Stromal cell of bone marrow (primary cell): ENCODE measurements at regions not wholly inside any gene's neighbourhood (a gene's known extent, or its start where the extent isn't known, plus 50 kb on each side); places are given as distances from the start of the nearest gene placed in this dataset.

Experiments
- DNase-seq: peaks from one replicate; pipeline ENCODE4 v3.0.0-alpha.2; 2012; ENCODE audit warnings: low read depth

DNA sequence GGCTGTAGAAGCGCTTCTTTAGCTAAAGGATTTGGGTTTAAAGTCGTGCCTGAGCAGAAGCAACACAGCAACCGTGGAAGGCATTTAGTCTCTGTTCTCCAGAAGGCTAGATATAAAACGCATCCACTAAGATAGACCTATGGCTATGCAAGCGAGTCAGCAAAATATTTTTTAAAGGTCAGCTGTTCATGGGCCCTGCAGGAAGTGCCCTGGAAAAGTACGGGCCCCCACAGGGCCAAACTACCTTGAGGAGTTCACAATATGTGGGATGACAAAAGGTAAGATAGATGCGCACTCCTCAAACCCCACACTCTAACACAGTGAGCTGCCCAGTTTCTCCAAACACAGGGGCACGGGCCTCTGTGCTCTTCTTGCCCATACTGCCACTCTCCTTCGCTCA lies 261.6 kb downstream of the VPS13C start:
- DNase-seq, result no peak

DNA sequence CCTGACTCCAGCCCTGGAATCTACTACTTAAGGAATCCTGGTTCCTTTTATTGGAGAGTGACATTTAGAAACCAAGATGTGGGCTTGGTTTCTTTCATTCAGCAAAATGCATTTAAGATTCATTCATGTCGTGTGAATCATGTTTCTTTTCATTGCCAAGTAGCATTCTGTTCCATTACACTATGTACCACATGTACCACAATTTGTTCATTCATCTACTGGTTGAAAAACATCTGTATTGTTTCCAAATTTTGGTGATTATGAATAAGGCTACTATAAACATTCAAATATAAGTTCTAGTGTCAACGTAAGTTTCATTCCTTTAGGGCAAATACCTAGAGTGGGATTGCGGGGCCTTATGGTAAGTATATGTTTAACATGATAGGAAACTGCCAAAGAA lies 264.2 kb downstream of the VPS13C start:
- peak; percentile 43 for DNase-seq

DNA sequence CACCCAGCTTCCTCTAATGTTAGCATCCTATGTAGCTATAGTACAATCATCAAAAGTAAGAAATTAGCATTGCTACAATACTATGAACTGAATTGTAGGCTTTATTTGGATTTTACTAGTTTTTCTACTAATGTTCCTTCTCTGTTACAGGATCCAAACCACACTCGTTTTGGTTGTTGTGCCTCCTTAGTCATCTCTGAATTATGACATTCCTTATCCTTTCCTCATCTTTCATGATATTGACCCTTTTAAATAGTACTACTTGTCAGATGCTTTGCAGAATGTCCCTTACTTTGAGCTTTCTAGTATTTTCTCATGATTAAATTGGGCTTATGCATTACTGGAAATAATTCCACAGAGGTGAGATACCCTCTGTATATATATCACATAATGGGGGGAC lies 265.4 kb downstream of the VPS13C start:
- peak; percentile 40 for DNase-seq

DNA sequence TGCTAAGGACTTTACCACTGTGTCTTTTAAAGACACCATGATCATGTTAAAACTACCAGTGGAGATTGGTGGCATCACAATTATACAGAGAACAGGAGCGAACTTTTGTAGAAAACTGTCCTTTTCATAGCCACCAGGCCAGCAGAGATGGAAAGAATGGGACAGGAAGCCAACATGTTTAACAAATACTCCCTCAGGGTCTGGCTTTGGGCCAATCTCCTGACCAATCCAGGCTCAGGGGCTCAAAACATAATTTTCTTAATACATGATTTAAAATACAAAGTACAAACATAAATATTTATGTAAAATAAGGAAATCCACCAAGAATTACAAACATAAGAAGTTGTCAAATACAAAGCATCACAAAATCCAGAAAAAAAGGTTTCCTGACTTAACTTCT lies 266.0 kb downstream of the VPS13C start:
- no peak for DNase-seq

DNA sequence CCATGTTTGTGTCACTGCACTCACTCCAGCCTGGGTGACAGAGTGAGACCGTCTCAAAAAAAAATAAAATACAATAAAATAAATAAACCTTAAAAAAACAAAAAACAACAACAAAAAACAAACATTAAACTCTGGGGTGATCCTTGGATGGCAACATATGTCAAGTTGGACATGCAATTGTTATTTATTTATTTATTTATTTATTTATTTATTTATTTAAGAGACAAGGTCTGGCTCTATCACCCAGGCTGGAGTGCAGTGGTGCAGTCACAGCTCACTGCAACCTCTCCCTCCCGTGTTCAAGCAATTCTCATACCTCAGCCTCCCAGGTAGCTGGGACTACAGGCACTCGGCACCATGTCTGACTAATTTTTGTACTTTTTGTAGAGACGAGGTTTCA lies 275.5 kb downstream of the VPS13C start:
- DNase-seq, result no peak

DNA sequence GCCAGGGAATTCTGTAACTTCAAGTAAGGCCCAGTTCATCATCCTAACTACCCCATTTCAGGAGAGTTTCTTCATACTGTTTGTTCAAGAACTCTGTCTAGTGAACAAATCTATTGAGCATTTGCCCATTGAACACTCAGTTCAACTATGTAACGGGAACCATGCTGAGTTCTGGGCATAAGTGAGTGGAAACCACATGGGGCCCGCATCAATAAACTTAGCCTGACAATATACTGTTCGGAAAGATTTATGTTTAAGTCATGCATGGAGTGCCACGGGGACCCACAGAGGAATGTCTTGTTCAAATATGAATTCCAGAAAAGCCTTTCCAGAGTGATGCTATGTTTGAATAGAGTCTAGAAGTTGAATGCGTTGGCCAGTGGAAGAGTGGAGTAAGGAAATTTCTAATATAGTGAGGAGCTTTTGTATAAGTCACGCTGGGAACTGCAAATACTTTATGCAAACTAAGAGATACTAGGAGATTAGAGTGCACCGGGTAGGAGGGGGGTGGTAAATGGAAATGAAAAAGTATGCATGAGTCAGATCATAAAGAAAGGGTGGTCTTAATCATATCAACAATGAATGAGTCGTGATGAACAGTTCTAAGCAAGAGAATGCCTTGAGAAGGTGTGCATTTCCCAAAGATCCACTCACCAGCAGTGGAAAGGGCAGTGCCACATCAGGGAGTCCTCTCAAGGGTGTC lies 279.8 kb downstream of the VPS13C start:
- no peak for DNase-seq

DNA sequence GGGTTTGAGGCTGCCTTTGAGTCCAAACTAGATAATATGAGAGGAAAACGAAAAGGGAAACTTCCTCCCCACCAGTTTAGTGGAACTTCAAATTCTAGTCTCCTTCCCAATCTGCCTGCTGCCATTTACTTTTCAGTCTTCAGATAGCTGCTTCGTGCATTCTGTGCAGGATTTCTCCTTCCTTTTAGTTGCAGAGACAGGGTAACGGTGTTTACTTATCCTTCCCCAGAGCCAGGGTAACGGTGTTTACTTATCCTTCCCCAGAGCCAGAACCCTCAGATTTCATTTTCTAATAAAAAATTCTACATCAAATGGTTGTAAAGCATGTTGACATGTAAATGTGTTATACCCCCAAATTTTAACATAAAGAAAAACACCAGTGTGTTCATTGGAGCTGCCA lies 282.6 kb downstream of the VPS13C start:
- DNase-seq, result no peak

DNA sequence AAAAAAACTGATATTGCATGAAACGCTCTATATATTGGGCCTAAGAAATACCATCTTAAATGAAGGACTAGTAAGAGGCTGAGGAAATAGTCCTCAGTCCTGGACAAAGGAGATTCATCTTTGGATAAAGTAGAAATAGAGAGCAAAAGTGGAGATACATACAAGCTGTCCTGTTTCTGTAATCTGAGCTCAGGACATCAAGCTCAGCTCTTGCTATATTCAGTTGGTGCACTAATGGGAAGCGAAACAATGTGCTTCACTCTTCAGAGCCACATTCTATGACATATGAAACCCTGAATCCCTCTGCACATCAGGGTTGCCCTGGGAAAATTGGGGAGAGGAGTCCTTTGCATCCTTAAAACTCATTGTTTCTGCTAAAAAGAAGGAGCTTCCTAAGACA lies 290.7 kb downstream of the VPS13C start:
- no peak for DNase-seq

DNA sequence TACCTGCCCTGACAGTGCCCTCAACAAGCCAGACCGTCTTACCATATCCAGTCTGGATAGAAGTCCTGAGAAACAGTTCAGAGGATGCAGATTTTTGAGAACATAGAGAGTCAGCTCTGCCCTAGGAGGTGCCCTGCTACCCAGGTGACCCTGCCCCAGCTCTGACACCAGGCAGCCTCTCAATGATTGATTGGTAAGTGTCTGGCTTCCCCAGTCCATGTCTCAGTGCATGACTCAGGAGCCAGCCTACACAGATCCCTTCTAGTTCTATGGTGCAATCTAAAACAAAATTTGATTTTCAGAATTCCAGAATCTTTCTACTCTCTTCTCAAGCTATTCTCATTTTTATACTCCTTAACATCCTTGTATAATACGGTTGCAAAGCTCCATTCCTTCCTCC lies 292.1 kb downstream of the VPS13C start:
- DNase-seq, result no peak

DNA sequence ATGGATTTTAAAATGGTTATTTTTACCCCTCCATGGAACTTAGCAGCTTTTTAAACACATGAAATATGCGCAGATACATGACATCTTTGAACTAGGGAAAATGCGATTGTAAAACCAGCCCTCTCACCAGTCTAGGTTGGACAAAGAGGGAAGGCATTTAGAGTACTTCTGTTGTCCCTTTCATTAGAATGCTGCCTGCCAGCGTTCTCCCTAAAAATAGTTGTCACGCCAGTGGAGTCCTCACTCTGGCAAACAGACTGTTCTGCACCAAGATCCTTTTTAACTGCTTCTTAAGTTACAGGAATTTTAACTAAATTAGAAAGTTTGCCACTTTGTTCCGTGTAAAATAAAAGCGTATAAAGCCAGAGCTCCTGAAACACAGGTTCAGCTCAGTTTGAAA lies 295.3 kb downstream of the VPS13C start:
- DNase-seq, result no peak

DNA sequence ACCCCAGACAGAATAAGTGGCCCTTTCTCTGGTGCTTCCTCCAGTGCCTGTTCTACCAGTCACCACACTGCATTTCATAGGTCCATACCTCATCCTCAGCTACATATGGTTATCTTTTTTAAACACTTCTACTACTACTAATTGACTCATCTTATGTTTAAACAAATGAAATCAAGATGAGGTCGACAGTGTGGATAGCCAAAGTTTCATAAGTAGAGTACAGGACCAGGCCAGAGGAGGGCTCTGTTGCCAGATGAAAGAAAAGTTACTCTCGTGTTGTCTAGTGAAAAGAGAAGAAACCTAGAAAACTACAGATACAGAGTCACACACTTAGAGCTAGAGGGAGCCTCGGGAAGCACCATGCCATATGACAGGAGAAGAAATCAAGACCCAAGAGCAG lies 296.1 kb downstream of the VPS13C start:
- no peak for DNase-seq

DNA sequence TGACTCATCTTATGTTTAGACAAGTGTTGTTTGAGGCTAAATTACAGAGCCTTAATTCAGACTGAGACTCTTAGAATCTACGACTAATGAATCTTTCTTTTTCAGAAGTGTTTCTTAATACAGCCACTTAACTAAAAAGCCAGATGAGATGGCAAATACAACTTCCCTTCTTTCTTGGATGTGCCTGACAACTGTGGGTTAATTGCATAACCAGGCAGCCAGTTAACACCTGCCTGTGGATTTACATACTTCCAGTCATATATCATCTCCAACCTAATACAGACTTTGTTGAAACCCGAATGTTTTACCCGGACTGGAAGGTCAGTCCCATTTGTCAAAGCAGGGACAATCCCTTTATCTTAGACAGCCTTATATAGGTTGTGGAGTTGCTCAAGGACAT lies 297.6 kb downstream of the VPS13C start:
- DNase-seq, result no peak

DNA sequence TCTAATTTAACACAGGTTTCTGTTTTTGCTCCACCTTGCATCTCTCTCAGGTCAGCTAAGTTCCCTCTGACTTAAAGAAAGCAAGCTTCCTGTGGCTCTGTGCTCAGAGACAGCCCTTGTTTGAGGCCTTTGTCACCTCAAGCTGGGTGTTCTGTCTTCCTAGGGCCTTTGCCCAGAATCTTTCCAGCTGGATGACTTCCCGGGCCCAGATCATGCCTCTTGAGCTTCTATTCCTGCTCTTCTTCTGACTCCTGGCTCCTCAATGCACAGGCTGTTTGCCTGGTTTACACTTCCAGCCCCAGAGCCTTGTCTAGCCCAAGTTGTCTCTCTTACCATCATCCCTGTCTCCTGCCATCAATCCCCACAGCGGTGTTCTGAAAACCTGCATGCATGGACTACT lies 300.6 kb downstream of the VPS13C start:
- no peak for DNase-seq

DNA sequence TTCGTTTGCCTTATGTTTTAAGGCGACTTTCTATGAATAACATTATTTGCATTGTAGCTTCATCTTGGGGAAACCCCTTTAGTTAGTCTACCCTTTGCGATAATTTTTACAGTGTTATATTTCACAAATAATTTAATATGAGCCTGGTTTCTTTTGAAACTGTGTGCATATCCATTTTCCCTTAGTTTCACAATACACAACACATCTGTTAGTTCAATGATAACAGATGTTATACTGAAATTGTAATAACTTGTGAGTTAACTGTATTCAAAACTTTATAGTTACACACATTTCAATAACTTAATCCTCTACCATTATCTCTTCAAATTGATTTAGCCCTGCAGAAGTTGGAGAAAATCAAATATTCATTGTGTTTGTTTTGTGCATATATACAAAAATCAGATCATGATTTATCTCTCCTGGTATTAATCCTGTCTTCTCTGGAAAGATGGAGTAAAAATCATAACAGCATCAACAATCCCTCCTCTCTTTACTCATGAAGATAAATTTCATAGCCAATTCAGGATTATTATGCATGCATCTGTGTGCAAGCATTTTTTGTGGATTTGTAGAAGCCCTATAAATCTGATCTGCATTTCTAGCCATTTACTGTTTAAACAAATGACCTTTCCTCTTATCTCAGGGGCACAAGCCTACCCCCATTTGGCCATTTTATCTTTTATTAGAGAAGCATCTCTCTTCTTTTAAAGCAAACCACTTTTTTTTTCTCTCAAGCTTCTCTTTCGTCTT lies 304.0 kb downstream of the VPS13C start:
- no peak for DNase-seq

DNA sequence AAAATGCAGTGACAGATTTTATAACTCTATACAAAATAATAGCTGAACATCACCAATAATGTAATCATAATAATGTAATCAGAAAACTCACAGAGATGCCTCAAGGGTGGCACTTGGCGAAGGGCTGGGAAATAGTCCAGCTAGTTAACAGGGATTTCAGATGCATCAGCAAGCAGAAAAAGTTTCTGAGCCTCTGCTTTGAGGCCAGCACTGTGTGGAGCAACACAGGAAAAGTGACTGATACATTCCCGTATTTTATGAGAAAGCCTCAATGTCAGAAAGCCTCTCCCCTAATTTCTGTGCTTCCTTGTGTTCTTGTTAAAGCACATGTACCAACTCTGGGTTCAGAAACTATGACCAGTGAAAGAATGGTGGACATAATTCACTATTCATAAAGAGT lies 304.8 kb downstream of the VPS13C start:
- no peak for DNase-seq

DNA sequence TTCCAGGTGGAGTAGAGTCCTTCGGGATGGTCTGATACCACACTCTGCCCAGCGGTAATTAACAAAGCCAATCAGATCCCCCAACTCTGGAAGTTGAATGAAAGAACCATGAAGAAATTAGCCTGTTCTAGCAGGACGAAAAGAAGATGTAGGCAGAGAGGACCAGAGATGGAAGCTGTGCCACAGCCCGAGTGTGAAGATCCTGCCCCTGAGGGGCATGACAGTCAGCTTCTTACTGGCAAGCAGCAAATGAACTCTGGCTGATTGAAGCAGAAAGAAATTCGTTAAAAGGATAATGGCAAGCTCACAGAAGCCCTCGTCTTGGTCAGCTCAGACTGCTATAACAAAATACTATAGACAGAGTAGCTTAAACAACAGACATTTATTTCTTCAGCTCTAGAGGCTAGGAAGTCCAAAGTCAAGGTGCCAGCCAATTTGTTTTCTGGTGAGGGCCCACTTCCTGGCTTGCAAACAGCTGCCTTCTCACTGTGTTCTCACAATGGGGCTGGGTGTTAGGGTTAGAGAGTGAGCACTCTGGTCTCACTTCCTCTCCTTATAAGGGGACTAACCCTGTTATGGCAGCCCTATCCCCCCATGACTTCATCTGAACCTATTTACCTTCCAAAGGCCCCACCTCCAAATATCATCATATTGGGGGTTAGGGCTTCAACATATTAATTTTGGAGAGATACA lies 307.1 kb downstream of the VPS13C start:
- no peak for DNase-seq

DNA sequence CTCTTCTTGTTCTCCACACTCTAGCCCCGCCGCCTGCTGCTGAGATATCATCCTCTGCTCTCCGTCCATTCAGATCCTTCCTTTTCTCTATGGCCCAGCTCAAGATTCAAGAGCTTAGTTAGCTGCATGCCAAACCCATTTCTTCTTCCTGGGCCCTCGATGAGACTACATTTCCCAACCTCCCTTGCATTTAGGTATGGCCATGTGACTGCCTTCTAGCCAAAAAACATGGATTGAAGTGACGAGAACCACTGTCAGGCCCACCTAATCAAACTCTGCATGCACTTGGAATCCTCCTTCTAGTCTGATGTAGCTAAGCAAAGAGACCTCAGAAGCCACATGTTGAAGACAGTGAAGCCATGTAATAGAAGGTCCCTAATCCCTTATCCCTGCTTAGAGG lies 308.2 kb downstream of the VPS13C start:
- no peak for DNase-seq

DNA sequence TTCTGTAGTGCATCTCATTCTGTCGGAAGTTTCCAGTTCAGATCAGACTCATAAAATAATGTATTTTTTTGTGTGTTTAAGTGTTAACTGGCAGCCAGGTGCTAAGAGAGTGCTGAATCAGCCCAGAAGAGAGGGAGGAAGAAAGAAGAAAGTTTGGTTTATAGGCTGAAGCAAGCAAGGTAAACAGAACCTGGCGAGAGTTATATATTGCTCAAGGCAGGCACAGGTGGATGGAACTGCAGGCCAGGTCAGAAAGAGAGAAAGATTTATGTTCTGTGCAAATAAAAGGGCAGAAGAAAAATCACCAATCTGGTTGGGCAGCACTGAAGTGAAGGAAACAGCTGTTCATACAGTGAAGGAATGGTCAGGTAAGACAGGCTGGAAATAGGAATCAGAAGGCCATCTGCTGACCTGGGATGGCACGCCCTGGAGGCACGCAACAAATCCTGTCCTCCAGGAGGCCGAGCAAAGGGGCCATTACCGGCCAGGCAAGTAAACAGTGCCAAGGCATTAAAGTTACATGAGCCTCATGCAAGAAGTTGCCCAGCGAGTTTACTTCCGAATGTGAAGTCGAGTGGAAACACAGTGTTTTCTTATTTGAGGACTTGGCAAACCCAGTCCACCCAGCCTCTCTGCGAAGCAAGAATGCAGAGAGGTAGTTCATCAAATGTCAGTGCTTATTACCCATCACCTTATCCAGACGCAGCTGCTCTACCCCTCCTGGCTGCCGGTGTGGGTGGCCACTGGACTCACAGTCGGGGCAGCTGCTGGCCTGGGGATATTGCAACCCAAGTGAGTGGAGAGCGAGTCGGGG lies 309.8 kb downstream of the VPS13C start:
- DNase-seq, result no peak

DNA sequence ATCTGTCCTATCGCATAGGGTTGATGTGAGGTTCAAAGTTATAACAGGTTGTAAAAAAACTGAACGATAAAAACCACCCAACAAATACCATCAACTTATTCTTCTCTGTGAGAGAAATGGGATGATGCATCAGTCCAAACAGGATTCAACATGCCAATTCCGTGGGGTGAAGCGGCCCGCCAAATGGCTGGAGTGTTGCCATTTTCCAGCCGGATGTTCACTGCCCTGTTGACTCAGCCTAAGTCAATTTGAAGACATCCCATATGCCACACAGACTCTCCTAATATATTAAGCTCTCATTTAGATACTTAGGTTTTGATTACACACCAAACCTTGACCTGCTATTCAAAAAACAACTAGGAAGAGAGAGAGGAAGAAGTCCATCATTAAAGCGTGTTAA lies 311.1 kb downstream of the VPS13C start:
- DNase-seq, result no peak

DNA sequence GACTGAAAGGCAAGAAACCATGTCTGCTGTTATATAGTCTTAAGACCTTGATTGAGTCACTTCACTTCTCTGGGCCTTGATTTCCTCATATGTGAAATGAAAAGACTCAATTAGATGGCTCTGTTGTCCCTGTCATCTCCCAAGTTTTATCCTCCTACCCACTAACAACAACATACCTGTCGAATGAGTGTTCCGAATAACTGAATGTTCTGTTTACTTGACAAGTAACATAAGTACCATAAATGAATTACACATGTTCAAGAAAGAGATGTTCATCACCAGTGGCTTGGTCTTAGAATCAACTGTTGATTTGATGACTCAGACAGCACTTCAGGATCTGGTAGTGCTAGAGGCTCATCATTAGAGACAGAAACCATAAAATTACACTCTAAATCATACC lies 311.7 kb downstream of the VPS13C start:
- no peak for DNase-seq

DNA sequence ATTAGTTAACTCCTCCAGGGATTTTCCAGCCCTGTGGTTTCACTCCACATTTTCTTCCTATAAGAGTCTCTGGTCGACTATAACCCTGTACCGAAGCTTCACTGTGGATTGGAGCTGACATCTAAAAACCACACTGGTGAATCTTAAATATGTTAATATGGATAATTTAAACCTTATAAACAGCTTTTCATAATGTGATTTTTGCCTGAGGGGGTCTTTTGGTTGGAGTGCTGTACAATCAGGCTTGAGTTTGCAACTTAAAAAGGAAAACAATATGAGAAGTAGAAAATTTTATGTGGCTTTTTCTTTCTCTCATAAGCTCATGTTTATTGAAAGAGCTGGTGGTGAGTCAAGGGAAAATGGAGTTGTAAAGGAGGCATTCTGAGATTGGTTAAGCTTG lies 313.7 kb downstream of the VPS13C start:
- no peak for DNase-seq

DNA sequence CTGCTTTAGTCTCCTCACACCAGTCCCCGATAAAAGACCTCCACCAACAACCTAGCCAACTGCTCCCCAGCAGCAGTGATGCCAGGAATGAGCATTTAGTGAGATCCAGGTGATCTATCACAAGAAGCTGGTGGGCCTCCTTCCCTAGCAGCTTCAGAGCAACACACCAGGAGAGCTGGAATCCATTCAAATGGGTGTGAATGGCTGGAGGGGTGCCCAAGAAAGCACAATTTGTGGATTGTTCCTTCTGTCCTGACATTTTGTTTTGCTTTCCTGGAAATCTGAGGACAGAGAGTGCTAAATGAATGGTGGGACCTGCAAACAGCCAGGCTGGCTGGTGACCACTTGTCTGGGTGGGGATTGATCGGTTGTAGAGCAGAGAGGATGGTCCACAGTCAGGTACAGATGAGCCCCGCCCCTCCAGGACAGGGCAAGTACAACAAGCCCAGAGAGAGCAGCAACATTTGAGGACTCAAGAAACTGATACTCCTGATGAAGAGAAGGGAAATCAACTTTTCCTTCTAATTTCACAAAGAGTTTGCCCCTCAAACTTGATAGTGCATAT lies 316.8 kb downstream of the VPS13C start:
- DNase-seq, result no peak
